ENCODE measurements at regions not wholly inside any gene's neighbourhood (a gene's known extent, or its start where the extent isn't known, plus 50 kb on each side); places are given as distances from the start of the nearest gene placed in this dataset.
"Not testable (repeated sequence)": the region's sequence is repeated elsewhere in the genome, so short reads cannot be mapped to it uniquely, and the experiment has no call there.

DNA sequence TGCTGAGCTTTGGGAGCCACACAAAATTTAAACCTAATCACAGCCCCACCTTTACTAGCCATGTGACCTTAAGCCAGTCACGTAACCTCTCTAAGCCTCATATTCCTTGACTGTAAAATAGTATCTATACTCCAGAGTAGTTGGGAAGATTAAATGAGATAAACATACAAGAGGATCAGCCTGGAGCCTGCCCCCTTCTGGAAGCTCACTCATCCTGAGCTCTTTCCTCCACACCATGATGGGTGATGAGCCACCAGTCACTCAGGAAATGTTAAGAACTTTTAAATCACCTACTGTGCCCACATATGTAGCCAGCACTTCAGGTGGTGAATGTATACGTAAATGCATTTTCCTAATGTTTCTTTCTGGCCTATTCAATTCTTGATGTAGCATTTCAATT lies 195.9 kb upstream of the DDX18 start:
- Histone ChIP-seq H3K4me2 (ENCODE audit: low read depth, low read length, poor library complexity, severe bottlenecking) (no peak overlapping the region), H3K27me3 (ENCODE audit: low read length) (no peaks in the 10 kb centered on the region), H3K9me3 (ENCODE audit: insufficient read depth, low read length) (no peaks in the 10 kb centered on the region), H3K4me3 (ENCODE audit: insufficient read depth, low read length, poor library complexity, severe bottlenecking) (no peak overlapping the region), H3K79me2 (ENCODE audit: insufficient read depth, low read length) (no peaks in the 10 kb centered on the region), H3F3A (ENCODE audit: insufficient read depth) (no peaks in the 10 kb centered on the region), H3K36me3 (ENCODE audit: low read length) (no peaks in the 10 kb centered on the region), H3K9me2 (replicated peaks; ENCODE audit: insufficient read depth, low read length) (no peaks in the 10 kb centered on the region), H3K27ac (ENCODE audit: low read depth, low read length) (no peak overlapping the region), H2AFZ (ENCODE audit: low read depth, low read length, severe bottlenecking) (no peak overlapping the region), H3K9ac (ENCODE audit: low read length) (no peak overlapping the region), H4K20me1 (ENCODE audit: low read depth, low read length) (no peaks in the 10 kb centered on the region)
- TF ChIP-seq EZH2phosphoT487 (conservative IDR thresholded peaks at IDR 0.05; ENCODE audit: low read length) (no peak), CTCF (IDR thresholded peaks at IDR 0.05; ENCODE audit: insufficient read depth, low read length, poor library complexity, severe bottlenecking) (no peak)

- Histone ChIP-seq H3K4me2 (ENCODE audit: low read depth, low read length, poor library complexity, severe bottlenecking) (no peak overlapping the region), H3K9me2 (replicated peaks; ENCODE audit: insufficient read depth, low read length) (no peaks in the 10 kb centered on the region), H3K27me3 (ENCODE audit: low read length) (no peaks in the 10 kb centered on the region), H3K9ac (ENCODE audit: low read length) (no peak overlapping the region), H3K36me3 (ENCODE audit: low read length) (no peaks in the 10 kb centered on the region), H3K9me3 (ENCODE audit: insufficient read depth, low read length) (no peaks in the 10 kb centered on the region), H3K4me3 (ENCODE audit: insufficient read depth, low read length, poor library complexity, severe bottlenecking) (no peak overlapping the region), H3F3A (ENCODE audit: insufficient read depth) (no peaks in the 10 kb centered on the region), H4K20me1 (ENCODE audit: low read depth, low read length) (no peaks in the 10 kb centered on the region), H2AFZ (ENCODE audit: low read depth, low read length, severe bottlenecking) (no peak overlapping the region), H3K27ac (ENCODE audit: low read depth, low read length) (no peak overlapping the region), H3K79me2 (ENCODE audit: insufficient read depth, low read length) (no peaks in the 10 kb centered on the region)
- TF ChIP-seq CTCF (IDR thresholded peaks at IDR 0.05; ENCODE audit: insufficient read depth, low read length, poor library complexity, severe bottlenecking) (no peak), EZH2phosphoT487 (conservative IDR thresholded peaks at IDR 0.05; ENCODE audit: low read length) (no peak)
These were observed 193.2 kb upstream of the DDX18 start for GRCh38 chr2:117621326-117621725.

GRCh38 chr2:117623175-117623574 lies 191.3 kb upstream of the DDX18 start:
- not testable (repeated sequence) for H4K20me1 ChIP-seq (ENCODE audit: low read depth, low read length); H3F3A ChIP-seq (ENCODE audit: insufficient read depth); H3K27me3 ChIP-seq (ENCODE audit: low read length); H3K36me3 ChIP-seq (ENCODE audit: low read length); H3K27ac ChIP-seq (ENCODE audit: low read depth, low read length); H3K9me2 ChIP-seq (replicated peaks; ENCODE audit: insufficient read depth, low read length); H2AFZ ChIP-seq (ENCODE audit: low read depth, low read length, severe bottlenecking); H3K4me3 ChIP-seq (ENCODE audit: insufficient read depth, low read length, poor library complexity, severe bottlenecking); H3K79me2 ChIP-seq (ENCODE audit: insufficient read depth, low read length); H3K9ac ChIP-seq (ENCODE audit: low read length); H3K4me2 ChIP-seq (ENCODE audit: low read depth, low read length, poor library complexity, severe bottlenecking); H3K9me3 ChIP-seq (ENCODE audit: insufficient read depth, low read length)

DNA sequence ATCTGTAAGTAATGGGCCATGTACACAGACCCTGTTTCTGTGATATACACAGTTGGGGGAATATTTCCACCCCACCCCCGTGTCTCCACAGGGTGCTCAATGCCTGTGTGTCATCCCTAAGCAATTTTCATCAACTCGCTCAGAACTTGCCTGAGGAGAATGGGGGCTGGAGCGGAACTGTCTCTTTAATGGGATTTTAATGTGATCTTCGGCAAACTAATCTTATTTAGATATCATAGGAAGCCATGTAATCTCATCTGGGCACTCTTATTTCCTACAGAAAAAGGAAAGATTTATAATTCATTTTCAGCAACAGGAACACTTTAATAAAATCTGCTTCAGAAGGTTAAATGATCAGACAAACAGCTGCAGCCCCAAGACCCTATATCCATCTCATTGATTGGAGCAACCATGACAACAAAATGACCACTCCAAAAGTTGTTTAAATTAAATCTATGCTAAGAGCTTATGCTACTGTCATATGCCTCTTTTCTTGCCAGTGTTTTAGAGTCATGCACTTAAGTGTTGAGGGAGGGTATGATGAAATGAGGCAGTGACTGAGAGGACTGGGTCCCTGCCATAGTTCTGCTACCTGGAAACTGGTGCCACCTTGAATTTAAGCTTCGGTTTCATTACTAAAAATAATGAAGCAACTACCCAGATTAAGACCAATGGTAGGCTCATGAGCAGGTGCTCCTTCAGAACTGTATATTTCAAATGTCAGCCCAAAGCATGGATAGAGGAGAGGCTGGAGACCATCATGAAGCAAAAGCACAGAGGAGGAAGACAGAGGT lies 183.1 kb upstream of the DDX18 start:
- H3K27me3 ChIP-seq (ENCODE audit: low read length): no peaks in the 10 kb centered on the region
- no peaks in the 10 kb centered on the region for H3K9me2 ChIP-seq (replicated peaks; ENCODE audit: insufficient read depth, low read length)
- H3K27ac ChIP-seq (ENCODE audit: low read depth, low read length): no peak overlapping the region
- no peaks in the 10 kb centered on the region for H4K20me1 ChIP-seq (ENCODE audit: low read depth, low read length)
- no peaks in the 10 kb centered on the region for H3F3A ChIP-seq (ENCODE audit: insufficient read depth)
- no peaks in the 10 kb centered on the region for H3K9me3 ChIP-seq (ENCODE audit: insufficient read depth, low read length)
- H3K9ac ChIP-seq (ENCODE audit: low read length): no peak overlapping the region
- H2AFZ ChIP-seq (ENCODE audit: low read depth, low read length, severe bottlenecking): no peak overlapping the region
- TF ChIP-seq EZH2phosphoT487 (conservative IDR thresholded peaks at IDR 0.05; ENCODE audit: low read length) (no peak), CTCF (IDR thresholded peaks at IDR 0.05; ENCODE audit: insufficient read depth, low read length, poor library complexity, severe bottlenecking) (no peak)
- no peak overlapping the region for H3K4me3 ChIP-seq (ENCODE audit: insufficient read depth, low read length, poor library complexity, severe bottlenecking)
- no peaks in the 10 kb centered on the region for H3K36me3 ChIP-seq (ENCODE audit: low read length)
- no peak overlapping the region for H3K4me2 ChIP-seq (ENCODE audit: low read depth, low read length, poor library complexity, severe bottlenecking)
- H3K79me2 ChIP-seq (ENCODE audit: insufficient read depth, low read length): no peaks in the 10 kb centered on the region
